ENCODE measurements at regions not wholly inside any gene's neighbourhood (a gene's known extent, or its start where the extent isn't known, plus 50 kb on each side); places are given as distances from the start of the nearest gene placed in this dataset.

GRCh38 chr13:33639158-33639557 is 178.8 kb upstream of the RFC3 start:
- H3K4me3 Mint-ChIP-seq, result no peak overlapping the region

GRCh38 chr13:33639626-33640080 is 178.3 kb upstream of the RFC3 start:
- H3K4me3 Mint-ChIP-seq, result no peak overlapping the region

More at GRCh38 chr13:33639158-33639557, 178.8 kb upstream of the RFC3 start:
- H3K27ac Mint-ChIP-seq, result no peak overlapping the region
- no peaks in the 10 kb centered on the region for H3K27me3 Mint-ChIP-seq
- no peaks in the 10 kb centered on the region for H3K9me3 Mint-ChIP-seq
- no peaks in the 10 kb centered on the region for H3K36me3 Mint-ChIP-seq
- H3K4me1 Mint-ChIP-seq, result peaks cover 11% of the 10 kb centered on the region

GRCh38 chr13:33640832-33641231 is 177.1 kb upstream of the RFC3 start:
- H3K4me1 Mint-ChIP-seq, result peaks cover 11% of the 10 kb centered on the region
- H3K36me3 Mint-ChIP-seq, result no peaks in the 10 kb centered on the region
- no peaks in the 10 kb centered on the region for H3K9me3 Mint-ChIP-seq
- no peaks in the 10 kb centered on the region for H3K27me3 Mint-ChIP-seq
- no peak overlapping the region for H3K4me3 Mint-ChIP-seq
- no peak overlapping the region for H3K27ac Mint-ChIP-seq

More at GRCh38 chr13:33639626-33640080, 178.3 kb upstream of the RFC3 start:
- no peaks in the 10 kb centered on the region for H3K27me3 Mint-ChIP-seq
- no peaks in the 10 kb centered on the region for H3K36me3 Mint-ChIP-seq
- H3K27ac Mint-ChIP-seq, result no peak overlapping the region
- no peaks in the 10 kb centered on the region for H3K9me3 Mint-ChIP-seq
- H3K4me1 Mint-ChIP-seq, result peaks cover 11% of the 10 kb centered on the region

- no peaks in the 10 kb centered on the region for H3K36me3 Mint-ChIP-seq
- H3K27ac Mint-ChIP-seq, result no peak overlapping the region
- no peaks in the 10 kb centered on the region for H3K27me3 Mint-ChIP-seq
- H3K4me3 Mint-ChIP-seq, result no peak overlapping the region
- peaks cover 11% of the 10 kb centered on the region for H3K4me1 Mint-ChIP-seq
- no peaks in the 10 kb centered on the region for H3K9me3 Mint-ChIP-seq
Measured at GRCh38 chr13:33642374-33643065, 175.4 kb upstream of the RFC3 start.

GRCh38 chr13:33644581-33645543 is 173.1 kb upstream of the RFC3 start:
- H3K27ac Mint-ChIP-seq, result no peak overlapping the region

GRCh38 chr13:33645591-33646554 is 172.1 kb upstream of the RFC3 start:
- no peaks in the 10 kb centered on the region for H3K9me3 Mint-ChIP-seq
- no peaks in the 10 kb centered on the region for H3K27me3 Mint-ChIP-seq
- H3K36me3 Mint-ChIP-seq, result no peaks in the 10 kb centered on the region
- no peak overlapping the region for H3K4me3 Mint-ChIP-seq
- H3K27ac Mint-ChIP-seq, result no peak overlapping the region
- no peaks in the 10 kb centered on the region for H3K4me1 Mint-ChIP-seq

More at GRCh38 chr13:33644581-33645543, 173.1 kb upstream of the RFC3 start:
- H3K4me3 Mint-ChIP-seq, result no peak overlapping the region
- no peaks in the 10 kb centered on the region for H3K36me3 Mint-ChIP-seq
- no peaks in the 10 kb centered on the region for H3K27me3 Mint-ChIP-seq
- H3K9me3 Mint-ChIP-seq, result no peaks in the 10 kb centered on the region
- H3K4me1 Mint-ChIP-seq, result peaks cover 7% of the 10 kb centered on the region

GRCh38 chr13:33649212-33649878 is 168.6 kb upstream of the RFC3 start:
- Mint-ChIP-seq H3K27me3 (no peaks in the 10 kb centered on the region), H3K4me1 (no peaks in the 10 kb centered on the region)

GRCh38 chr13:33651766-33652165 is 166.2 kb upstream of the RFC3 start:
- no peak overlapping the region for H3K4me3 Mint-ChIP-seq
- no peaks in the 10 kb centered on the region for H3K36me3 Mint-ChIP-seq
- H3K9me3 Mint-ChIP-seq, result no peaks in the 10 kb centered on the region
- peaks cover 2% of the 10 kb centered on the region for H3K27me3 Mint-ChIP-seq
- H3K27ac Mint-ChIP-seq, result no peak overlapping the region
- H3K4me1 Mint-ChIP-seq, result no peaks in the 10 kb centered on the region

More at GRCh38 chr13:33649212-33649878, 168.6 kb upstream of the RFC3 start:
- H3K36me3 Mint-ChIP-seq, result no peaks in the 10 kb centered on the region
- no peaks in the 10 kb centered on the region for H3K9me3 Mint-ChIP-seq
- no peak overlapping the region for H3K4me3 Mint-ChIP-seq
- H3K27ac Mint-ChIP-seq, result no peak overlapping the region

- no peak overlapping the region for H3K27ac Mint-ChIP-seq
- no peaks in the 10 kb centered on the region for H3K4me1 Mint-ChIP-seq
- no peaks in the 10 kb centered on the region for H3K9me3 Mint-ChIP-seq
- no peak overlapping the region for H3K4me3 Mint-ChIP-seq
- peaks cover 4% of the 10 kb centered on the region for H3K27me3 Mint-ChIP-seq
- H3K36me3 Mint-ChIP-seq, result no peaks in the 10 kb centered on the region
Measured at GRCh38 chr13:33657274-33657673, 160.7 kb upstream of the RFC3 start.

- peaks cover 4% of the 10 kb centered on the region for H3K27me3 Mint-ChIP-seq
- no peak overlapping the region for H3K4me3 Mint-ChIP-seq
- H3K27ac Mint-ChIP-seq, result no peak overlapping the region
- H3K9me3 Mint-ChIP-seq, result no peaks in the 10 kb centered on the region
- H3K4me1 Mint-ChIP-seq, result no peaks in the 10 kb centered on the region
- no peaks in the 10 kb centered on the region for H3K36me3 Mint-ChIP-seq
Measured at GRCh38 chr13:33659466-33659865, 158.5 kb upstream of the RFC3 start.

GRCh38 chr13:33659894-33660293 is 158.1 kb upstream of the RFC3 start:
- no peak overlapping the region for H3K4me3 Mint-ChIP-seq
- no peaks in the 10 kb centered on the region for H3K4me1 Mint-ChIP-seq
- H3K9me3 Mint-ChIP-seq, result no peaks in the 10 kb centered on the region
- peaks cover 4% of the 10 kb centered on the region for H3K27me3 Mint-ChIP-seq
- H3K36me3 Mint-ChIP-seq, result no peaks in the 10 kb centered on the region
- H3K27ac Mint-ChIP-seq, result no peak overlapping the region

- H3K27me3 Mint-ChIP-seq, result peaks cover 2% of the 10 kb centered on the region
- no peak overlapping the region for H3K4me3 Mint-ChIP-seq
- no peaks in the 10 kb centered on the region for H3K4me1 Mint-ChIP-seq
- H3K27ac Mint-ChIP-seq, result no peak overlapping the region
- no peaks in the 10 kb centered on the region for H3K9me3 Mint-ChIP-seq
- H3K36me3 Mint-ChIP-seq, result no peaks in the 10 kb centered on the region
Measured at GRCh38 chr13:33662392-33662791, 155.6 kb upstream of the RFC3 start.

- H3K27me3 Mint-ChIP-seq, result no peaks in the 10 kb centered on the region
- H3K9me3 Mint-ChIP-seq, result no peaks in the 10 kb centered on the region
- H3K4me1 Mint-ChIP-seq, result no peaks in the 10 kb centered on the region
- no peak overlapping the region for H3K4me3 Mint-ChIP-seq
- no peak overlapping the region for H3K27ac Mint-ChIP-seq
- H3K36me3 Mint-ChIP-seq, result no peaks in the 10 kb centered on the region
Measured at GRCh38 chr13:33665626-33666175, 152.2 kb upstream of the RFC3 start.

GRCh38 chr13:33671560-33671959 is 146.4 kb upstream of the RFC3 start:
- Mint-ChIP-seq H3K36me3 (no peaks in the 10 kb centered on the region), H3K27me3 (no peaks in the 10 kb centered on the region), H3K4me1 (no peaks in the 10 kb centered on the region), H3K4me3 (no peak overlapping the region), H3K27ac (no peak overlapping the region), H3K9me3 (no peaks in the 10 kb centered on the region)
